ENCODE measurements at regions not wholly inside any gene's neighbourhood (a gene's known extent, or its start where the extent isn't known, plus 50 kb on each side); places are given as distances from the start of the nearest gene placed in this dataset.

GRCh38 chr16:49216593-49216992 is 65.0 kb downstream of the CBLN1 start:
- in situ Hi-C loops (cut with MboI; ENCODE audit: low sequenced_read_pairs): loop anchor here (25.0 kb wide), 1 partner anchor 104 kb away; no protein-coding TSS in a partner anchor

- in situ Hi-C loops (cut with MboI; ENCODE audit: low sequenced_read_pairs): loop anchor here (25.0 kb wide), 1 partner anchor 101 kb away; no protein-coding TSS in a partner anchor
Measured at GRCh38 chr16:49213594-49213993, 68.0 kb downstream of the CBLN1 start.

- in situ Hi-C loops (cut with MboI; ENCODE audit: low sequenced_read_pairs): loop anchor here (25.0 kb wide), 1 partner anchor 92 kb away; no protein-coding TSS in a partner anchor
Measured at GRCh38 chr16:49204191-49204590, 77.4 kb downstream of the CBLN1 start.

GRCh38 chr16:49203361-49203760 is 78.3 kb downstream of the CBLN1 start:
- in situ Hi-C loops (cut with MboI; ENCODE audit: low sequenced_read_pairs): loop anchor here (25.0 kb wide), 1 partner anchor 91 kb away; no protein-coding TSS in a partner anchor

GRCh38 chr16:49201118-49201517 is 80.5 kb downstream of the CBLN1 start:
- in situ Hi-C loops (cut with MboI; ENCODE audit: low sequenced_read_pairs): loop anchor here (25.0 kb wide), 1 partner anchor 89 kb away; no protein-coding TSS in a partner anchor

- in situ Hi-C loops (cut with MboI; ENCODE audit: low sequenced_read_pairs): loop anchor here (25.0 kb wide), 1 partner anchor 88 kb away; no protein-coding TSS in a partner anchor
Measured at GRCh38 chr16:49200223-49200820, 81.3 kb downstream of the CBLN1 start.

- in situ Hi-C loops (cut with MboI; ENCODE audit: low sequenced_read_pairs): no loop called here
Measured at GRCh38 chr16:49195237-49195548, 86.4 kb downstream of the CBLN1 start.

GRCh38 chr16:49194537-49195236 is 87.0 kb downstream of the CBLN1 start:
- in situ Hi-C loops (cut with MboI; ENCODE audit: low sequenced_read_pairs): no loop called here

GRCh38 chr16:49193596-49193995 is 88.0 kb downstream of the CBLN1 start:
- in situ Hi-C loops (cut with MboI; ENCODE audit: low sequenced_read_pairs): no loop called here

- in situ Hi-C loops (cut with MboI; ENCODE audit: low sequenced_read_pairs): no loop called here
Measured at GRCh38 chr16:49189286-49189685, 92.4 kb downstream of the CBLN1 start.

GRCh38 chr16:49183911-49184310 is 97.7 kb downstream of the CBLN1 start:
- in situ Hi-C loops (cut with MboI; ENCODE audit: low sequenced_read_pairs): no loop called here

- in situ Hi-C loops (cut with MboI; ENCODE audit: low sequenced_read_pairs): no loop called here
Measured at GRCh38 chr16:49181791-49182518, 99.7 kb downstream of the CBLN1 start.

- in situ Hi-C loops (cut with MboI; ENCODE audit: low sequenced_read_pairs): no loop called here
Measured at GRCh38 chr16:49179714-49180330, 101.8 kb downstream of the CBLN1 start.

GRCh38 chr16:49168126-49168525 is 113.5 kb downstream of the CBLN1 start:
- in situ Hi-C loops (cut with MboI; ENCODE audit: low sequenced_read_pairs): no loop called here

GRCh38 chr16:49165025-49165424 is 116.6 kb downstream of the CBLN1 start:
- in situ Hi-C loops (cut with MboI; ENCODE audit: low sequenced_read_pairs): no loop called here

GRCh38 chr16:49161191-49161590 is 120.4 kb downstream of the CBLN1 start:
- in situ Hi-C loops (cut with MboI; ENCODE audit: low sequenced_read_pairs): no loop called here

- in situ Hi-C loops (cut with MboI; ENCODE audit: low sequenced_read_pairs): no loop called here
Measured at GRCh38 chr16:49158029-49158642, 123.5 kb downstream of the CBLN1 start.

- in situ Hi-C loops (cut with MboI; ENCODE audit: low sequenced_read_pairs): no loop called here
Measured at GRCh38 chr16:49150341-49150740, 131.3 kb downstream of the CBLN1 start.

- in situ Hi-C loops (cut with MboI; ENCODE audit: low sequenced_read_pairs): no loop called here
Measured at GRCh38 chr16:49148410-49148809, 133.2 kb downstream of the CBLN1 start.

- in situ Hi-C loops (cut with MboI; ENCODE audit: low sequenced_read_pairs): no loop called here
Measured at GRCh38 chr16:49140618-49141017, 141.0 kb downstream of the CBLN1 start.

- in situ Hi-C loops (cut with MboI; ENCODE audit: low sequenced_read_pairs): no loop called here
Measured at GRCh38 chr16:49130397-49130796, 151.2 kb downstream of the CBLN1 start.

Measured in HL-60/S4 treated with phorbol 12-myristate 13-acetate at 8.2 ng/mL for 4 days and 3 days (cell line).